H9 (cell line): ENCODE measurements at regions not wholly inside any gene's neighbourhood (a gene's known extent, or its start where the extent isn't known, plus 50 kb on each side); places are given as distances from the start of the nearest gene placed in this dataset.

Experiments used
- DNase-seq: peaks from one replicate; pipeline ENCODE4 v3.0.0-alpha.2; 2017
- H2AFZ ChIP-seq: one replicate; pipeline ENCODE4 v1.6.1; 2013; ENCODE audit warnings: mild to moderate bottlenecking, low read length, control low read depth, moderate library complexity
- H2AK5ac ChIP-seq: 2 replicates; pipeline ENCODE4 v1.6.1; 2013; ENCODE audit warnings: low read length, control low read depth, mixed read lengths; ENCODE audit not compliant: insufficient read length
- H2BK120ac ChIP-seq: one replicate; pipeline ENCODE4 v1.6.1; 2013; ENCODE audit warnings: low read depth, mild to moderate bottlenecking, low read length, control low read depth, inconsistent platforms; ENCODE audit not compliant: poor library complexity, severe bottlenecking
- H2BK12ac ChIP-seq: 2 replicates; pipeline ENCODE4 v1.6.1; 2013; ENCODE audit warnings: low read length, control low read depth, mixed read lengths, low read depth; ENCODE audit not compliant: insufficient read length
- H2BK15ac ChIP-seq: 2 replicates; pipeline ENCODE4 v1.6.1; 2013; ENCODE audit warnings: low read depth, low read length, control low read depth
- H2BK20ac ChIP-seq: one replicate; pipeline ENCODE4 v1.6.1; 2013; ENCODE audit warnings: low read depth, mild to moderate bottlenecking, low read length, control low read depth, inconsistent platforms; ENCODE audit not compliant: poor library complexity, severe bottlenecking
- H2BK5ac ChIP-seq: 2 replicates; pipeline ENCODE4 v1.6.1; 2013; ENCODE audit warnings: low read length, control low read depth, mixed read lengths; ENCODE audit not compliant: insufficient read length
- H3K14ac ChIP-seq: 2 replicates; pipeline ENCODE4 v1.6.1; 2013; ENCODE audit warnings: low read length, control low read depth; ENCODE audit not compliant: insufficient read depth
- H3K18ac ChIP-seq: 2 replicates; pipeline ENCODE4 v1.6.1; 2013; ENCODE audit warnings: low read depth, mild to moderate bottlenecking, mixed read lengths, low read length, control low read depth; ENCODE audit not compliant: insufficient read length
- H3K23ac ChIP-seq: 2 replicates; pipeline ENCODE4 v1.6.1; 2013; ENCODE audit warnings: low read length, control low read depth, mixed read lengths, low read depth; ENCODE audit not compliant: insufficient read length
- H3K23me2 ChIP-seq: 2 replicates; pipeline ENCODE4 v1.6.1; 2013; ENCODE audit warnings: low read depth, mild to moderate bottlenecking, mixed read lengths, low read length, control low read depth; ENCODE audit not compliant: insufficient read length, poor library complexity, severe bottlenecking
- H3K27ac ChIP-seq: 2 replicates; pipeline ENCODE4 v1.5.1; 2013; ENCODE audit warnings: low read length, control low read depth, mixed read lengths, low read depth; ENCODE audit not compliant: insufficient read length
- H3K27me3 ChIP-seq: 2 replicates; pipeline ENCODE4 v1.6.1; 2013; ENCODE audit warnings: low read length, control low read depth, inconsistent platforms; ENCODE audit not compliant: insufficient read depth
- H3K4ac ChIP-seq: 2 replicates; pipeline ENCODE4 v1.6.1; 2013; ENCODE audit warnings: low read depth, mild to moderate bottlenecking, control low read depth, inconsistent platforms, low read length, moderate library complexity
- H3K4me1 ChIP-seq: 2 replicates; pipeline ENCODE4 v1.6.1; 2013; ENCODE audit warnings: low read length, control low read depth, inconsistent platforms; ENCODE audit not compliant: insufficient read depth
- H3K4me2 ChIP-seq: 2 replicates; pipeline ENCODE4 v1.6.1; 2013; ENCODE audit warnings: low read length, control low read depth, mixed read lengths; ENCODE audit not compliant: insufficient read length, insufficient read depth
- H3K56ac ChIP-seq: 2 replicates; pipeline ENCODE4 v1.6.1; 2013; ENCODE audit warnings: low read depth, mild to moderate bottlenecking, mixed read lengths, low read length, control low read depth; ENCODE audit not compliant: insufficient read length
- H3K79me1 ChIP-seq: 2 replicates; pipeline ENCODE4 v1.6.1; 2013; ENCODE audit warnings: low read depth, mild to moderate bottlenecking, moderate library complexity, low read length, control low read depth, inconsistent platforms; ENCODE audit not compliant: insufficient read depth, poor library complexity, severe bottlenecking
- H3K79me2 ChIP-seq: 2 replicates; pipeline ENCODE4 v1.6.1; 2013; ENCODE audit warnings: low read length, control low read depth, inconsistent platforms; ENCODE audit not compliant: insufficient read depth
- H3K9ac ChIP-seq: 2 replicates; pipeline ENCODE4 v1.6.1; 2013; ENCODE audit warnings: low read length, control low read depth, mixed read lengths; ENCODE audit not compliant: insufficient read length; ENCODE audit errors: extremely low read depth
- H3K9me3 ChIP-seq: one replicate; pipeline ENCODE4 v1.6.1; 2013; ENCODE audit warnings: low read depth, low read length, inconsistent platforms; ENCODE audit not compliant: control insufficient read depth
- H3T11ph ChIP-seq: one replicate; pipeline ENCODE4 v1.6.1; 2013; ENCODE audit warnings: mild to moderate bottlenecking, low read length, control low read depth, inconsistent platforms
- H4K20me1 ChIP-seq: one replicate; pipeline ENCODE4 v1.6.1; 2013; ENCODE audit not compliant: control insufficient read depth, insufficient read length, insufficient read depth
- H4K5ac ChIP-seq: 2 replicates; pipeline ENCODE4 v1.6.1; 2013; ENCODE audit warnings: low read depth, mild to moderate bottlenecking, mixed read lengths, low read length, control low read depth; ENCODE audit not compliant: insufficient read length
- H4K8ac ChIP-seq: replicated peaks from 2 replicates; pipeline ENCODE4 v1.6.1; 2013; ENCODE audit warnings: low read length, control low read depth, mixed read lengths, low read depth; ENCODE audit not compliant: insufficient read length
- H4K91ac ChIP-seq: 2 replicates; pipeline ENCODE4 v1.6.1; 2013; ENCODE audit warnings: low read depth, mild to moderate bottlenecking, moderate library complexity, mixed read lengths, low read length, control low read depth; ENCODE audit not compliant: insufficient read length
- H3K27ac Mint-ChIP-seq, 3 experiments: 2 replicates in 2 of 3; 3 replicates in 1 of 3; pipeline ENCODE4 v1.8.0; 2020 to 2021; ENCODE audit warnings: mixed read lengths in 3 of 3, mild to moderate bottlenecking in 1 of 3, moderate library complexity in 1 of 3
- H3K27me3 Mint-ChIP-seq: 2 replicates; pipeline ENCODE4 v1.8.0; 2021; ENCODE audit warnings: low read depth, mild to moderate bottlenecking, moderate library complexity, mixed read lengths
- H3K36me3 Mint-ChIP-seq, 3 experiments: 2 replicates in 2 of 3; 3 replicates in 1 of 3; pipeline ENCODE4 v1.8.0; 2020 to 2021; ENCODE audit warnings: low read depth in 3 of 3, mixed read lengths in 3 of 3; ENCODE audit not compliant: insufficient read depth in 1 of 3
- H3K4me1 Mint-ChIP-seq, 2 experiments: 2 replicates each; pipeline ENCODE4 v1.8.0; 2020; ENCODE audit warnings: mixed read lengths in 2 of 2
- H3K4me3 Mint-ChIP-seq, 2 experiments: 2 replicates in 1 of 2; 3 replicates in 1 of 2; pipeline ENCODE4 v1.8.0; 2020 to 2021; ENCODE audit warnings: mild to moderate bottlenecking in 2 of 2, mixed read lengths in 2 of 2, moderate library complexity in 1 of 2
- H3K9me3 Mint-ChIP-seq, 2 experiments: 2 replicates in 1 of 2; 3 replicates in 1 of 2; pipeline ENCODE4 v1.8.0; 2020; ENCODE audit warnings: mild to moderate bottlenecking in 2 of 2, mixed read lengths in 2 of 2, moderate library complexity in 1 of 2
- CTCF ChIP-seq: fragments of 200-600 bp; sonication (generic); conservative IDR thresholded peaks from 3 replicates; pipeline ENCODE4 v1.8.0; 2021; ENCODE audit warnings: antibody characterized with exemption, mild to moderate bottlenecking
- WGBS: extraction: QIAGEN DNeasy Blood & Tissue Kit; methylation state at CpG from one replicate; pipeline ENCODE4 v1.1.7; 2013; ENCODE audit warnings: missing lambda C conversion rate, low lambda C conversion rate, mixed read lengths; ENCODE audit not compliant: insufficient read length; ENCODE audit errors: extremely low coverage; 5-methylcytosine and 5-hydroxymethylcytosine counted together

GRCh38 chr10:60491162-60491561 lies 101.5 kb upstream of the ANK3 start:
- Histone ChIP-seq H4K5ac (no peak overlapping the region), H2BK20ac (no peak overlapping the region), H3K9me3 (no peaks in the 10 kb centered on the region), H3K14ac (no peak overlapping the region), H3K56ac (no peak overlapping the region), H3K27me3 (no peaks in the 10 kb centered on the region), H2AK5ac (no peak overlapping the region), H4K8ac (no peak overlapping the region), H2BK5ac (no peak overlapping the region), H3K79me1 (no peaks in the 10 kb centered on the region), H3K9ac (no peak overlapping the region), H2BK120ac (no peak overlapping the region), H2BK15ac (no peak overlapping the region), H4K20me1 (no peaks in the 10 kb centered on the region), H3K4ac (no peak overlapping the region), H3K79me2 (0 out of 2 replicates have a peak, but pooled peaks cover 2% of the 10 kb centered on the region), H3K23me2 (no peaks in the 10 kb centered on the region), H3T11ph (no peak overlapping the region), H2AFZ (no peak overlapping the region), H4K91ac (no peak overlapping the region), H2BK12ac (no peak overlapping the region), H3K23ac (no peak overlapping the region), H3K27ac (no peak overlapping the region), H3K4me2 (no peak overlapping the region), H3K4me1 (no peaks in the 10 kb centered on the region), H3K18ac (no peak overlapping the region)
- H3K36me3 Mint-ChIP-seq: no peaks in the 10 kb centered on the region
- no peak overlapping the region for H3K27ac Mint-ChIP-seq
- WGBS: no CpG with 5 or more reads among the region's 2 CpGs
- H3K4me1 Mint-ChIP-seq: peaks cover 0 to 4% of the 10 kb centered on the region in 2 experiments; a peak in 1 of 4 replicates
- no peak for TF ChIP-seq CTCF
- DNase-seq: no peak
- no peaks in the 10 kb centered on the region for H3K9me3 Mint-ChIP-seq
- H3K27me3 Mint-ChIP-seq: no peaks in the 10 kb centered on the region
- H3K4me3 Mint-ChIP-seq: no peak overlapping the region
